GM21423 (cell line): ENCODE measurements at regions not wholly inside any gene's neighbourhood (a gene's known extent, or its start where the extent isn't known, plus 50 kb on each side); places are given as distances from the start of the nearest gene placed in this dataset.
"Not testable (repeated sequence)": the region's sequence is repeated elsewhere in the genome, so short reads cannot be mapped to it uniquely, and the experiment has no call there.

Source experiments
- ATAC-seq: cut with Tn5 transposase; IDR thresholded peaks from one replicate; pipeline ENCODE4 v1.9.1; 2021; ENCODE audit warnings: mild to moderate bottlenecking, moderate library complexity; ENCODE audit not compliant: unreplicated experiment

- ATAC-seq = peak; percentile 93
Observed at GRCh38 chr4:130043732-130044160, 947.8 kb downstream of the C4orf33 start.

GRCh38 chr4:130044788-130045531 lies 949.0 kb downstream of the C4orf33 start:
- ATAC-seq = peak; percentile 29

GRCh38 chr4:130053723-130054122 lies 957.8 kb downstream of the C4orf33 start:
- ATAC-seq = no peak

DNA sequence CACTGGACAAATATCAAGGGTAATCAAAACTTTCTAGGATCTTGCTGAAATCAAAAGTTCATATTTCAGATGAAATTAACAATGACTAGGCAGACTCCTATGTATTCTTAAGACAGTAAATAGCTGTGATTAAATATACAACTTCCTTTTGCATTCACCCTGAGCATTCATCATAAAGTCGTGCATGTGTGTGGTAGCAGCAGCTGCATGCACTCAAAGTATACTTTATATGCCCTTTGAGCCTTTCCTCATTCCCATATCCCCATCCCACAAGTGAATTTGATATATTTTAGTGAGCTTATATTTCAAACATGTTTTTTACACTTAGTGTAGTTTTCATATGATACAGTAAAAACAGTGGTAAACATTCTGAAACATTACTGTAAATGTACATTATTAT lies 959.0 kb downstream of the C4orf33 start:
- ATAC-seq = no peak

DNA sequence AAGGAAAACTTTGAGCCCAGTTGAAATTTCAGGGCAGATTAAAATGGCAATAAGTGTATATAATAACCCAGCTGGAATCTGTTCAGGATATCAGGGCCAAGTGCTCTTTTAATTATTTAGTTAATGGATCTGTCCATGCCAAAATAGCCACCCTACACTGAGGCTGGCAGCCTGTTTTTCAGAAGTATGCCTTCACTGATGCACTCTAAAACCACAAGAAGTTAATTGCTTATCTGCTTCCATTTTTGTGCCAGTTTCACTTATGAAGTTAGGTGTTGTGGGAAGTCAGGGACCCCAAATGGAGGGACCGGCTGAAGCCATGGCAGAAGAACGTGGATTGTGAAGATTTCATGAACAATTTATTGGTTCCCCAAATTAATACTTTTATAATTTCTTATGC lies 960.3 kb downstream of the C4orf33 start:
- ATAC-seq = peak; percentile 62

GRCh38 chr4:130064471-130064870 lies 968.5 kb downstream of the C4orf33 start:
- no peak for ATAC-seq

DNA sequence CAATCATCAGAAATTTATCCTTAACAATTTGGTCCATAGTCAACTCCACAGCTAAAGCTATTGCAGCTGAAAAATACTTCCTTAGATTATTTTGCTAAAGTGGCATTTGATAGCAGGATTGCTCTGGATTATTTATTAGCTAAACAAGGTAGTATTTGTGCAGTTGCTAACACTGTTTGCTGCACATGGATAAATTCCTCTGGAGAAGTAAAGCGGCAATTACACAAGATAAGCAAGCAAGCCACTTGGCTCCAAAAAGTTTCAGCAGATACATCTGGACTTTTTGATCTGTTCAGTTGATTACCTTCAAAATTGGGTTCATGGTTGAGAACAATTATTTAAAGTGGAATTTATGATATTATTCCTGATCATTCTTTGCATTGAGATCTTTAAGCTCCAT lies 971.5 kb downstream of the C4orf33 start:
- no peak for ATAC-seq

DNA sequence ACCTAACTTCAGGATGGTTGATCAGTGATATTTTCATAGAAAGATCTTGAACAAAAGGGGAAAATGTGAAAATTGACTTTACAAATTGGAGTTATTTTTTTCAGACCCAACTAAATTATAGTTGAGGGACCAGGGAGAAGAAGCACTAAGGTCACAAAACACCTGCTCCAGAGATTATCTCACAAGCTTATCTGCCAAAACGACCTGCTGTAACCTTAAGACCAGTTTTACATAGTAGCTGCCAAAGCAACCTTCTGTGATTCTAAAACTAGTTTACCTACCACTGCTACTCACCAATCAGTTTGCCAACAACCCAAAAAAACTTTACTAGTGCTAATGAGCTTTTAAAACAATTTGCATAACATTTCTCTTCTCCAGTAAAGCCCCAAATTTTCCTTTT lies 972.1 kb downstream of the C4orf33 start:
- ATAC-seq = no peak

GRCh38 chr4:130071746-130072145 lies 975.8 kb downstream of the C4orf33 start:
- no peak for ATAC-seq

DNA sequence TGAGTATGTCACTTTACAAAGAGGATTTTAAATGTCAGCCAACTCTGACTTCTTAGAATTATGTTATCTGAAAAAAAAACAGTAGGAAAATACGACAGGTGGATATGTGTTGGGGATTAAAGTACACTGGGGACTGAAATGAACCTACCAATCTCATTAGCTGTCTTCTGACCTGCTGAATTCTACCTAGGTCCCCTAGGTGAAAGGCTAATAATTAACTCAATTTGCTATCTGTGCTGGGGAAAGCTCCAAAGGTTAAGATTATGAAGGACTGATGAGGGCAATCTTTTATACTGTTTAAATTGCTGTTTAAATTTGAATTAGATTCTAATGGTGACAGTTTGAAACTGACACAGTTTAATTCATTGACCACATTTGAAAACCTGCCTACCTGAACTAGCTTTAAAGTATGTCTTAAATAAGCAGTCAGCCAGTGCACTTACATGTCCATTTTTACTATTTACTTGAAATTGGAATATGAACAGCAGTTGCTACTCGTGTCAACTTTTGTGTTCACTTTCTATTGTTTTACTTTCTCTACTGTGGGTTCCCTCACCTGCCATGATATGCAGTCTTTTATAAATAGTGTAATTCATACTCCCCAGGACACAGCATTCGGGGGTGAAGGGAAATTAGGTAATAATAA lies 977.3 kb downstream of the C4orf33 start:
- no peak for ATAC-seq

DNA sequence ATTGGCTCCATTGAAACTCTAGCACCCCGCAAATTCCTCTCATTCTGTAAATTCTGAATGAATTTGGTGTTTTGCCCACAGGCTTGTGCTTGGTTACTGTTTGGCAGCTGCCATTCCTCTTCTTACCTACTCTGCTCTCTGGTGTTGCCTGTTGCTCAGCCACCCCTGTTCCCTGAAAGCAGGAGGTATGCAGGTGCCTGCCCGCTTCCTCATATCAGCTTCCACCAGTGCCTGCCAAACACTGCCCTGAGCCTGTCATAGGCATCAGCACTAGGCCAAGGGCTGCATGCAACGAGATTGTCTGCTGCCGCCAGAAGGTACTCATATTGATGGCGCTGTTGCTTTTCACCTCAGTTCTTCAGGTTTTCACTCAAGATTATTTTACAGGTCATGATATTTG lies 978.1 kb downstream of the C4orf33 start:
- no peak for ATAC-seq

DNA sequence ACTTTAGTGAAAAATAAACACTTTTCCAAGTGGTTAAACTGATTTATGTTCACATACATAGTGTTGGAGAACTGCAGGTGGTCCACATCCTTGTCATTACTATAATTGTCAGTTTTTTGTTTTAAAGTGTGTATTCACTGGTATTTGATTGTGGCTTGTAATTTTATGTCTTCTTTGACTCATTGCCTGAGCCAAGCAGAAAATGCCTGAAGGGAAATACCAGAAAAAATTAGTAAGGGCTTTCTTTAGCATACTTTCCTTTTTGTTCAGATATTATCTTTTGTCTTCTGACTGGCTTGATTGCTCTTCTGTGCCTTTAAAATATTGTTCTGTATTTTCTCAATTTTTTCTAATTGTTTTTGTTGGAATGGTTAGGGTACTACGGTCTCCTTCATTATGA lies 981.3 kb downstream of the C4orf33 start:
- no peak for ATAC-seq

GRCh38 chr4:130079027-130079426 lies 983.1 kb downstream of the C4orf33 start:
- ATAC-seq = not testable (repeated sequence)

DNA sequence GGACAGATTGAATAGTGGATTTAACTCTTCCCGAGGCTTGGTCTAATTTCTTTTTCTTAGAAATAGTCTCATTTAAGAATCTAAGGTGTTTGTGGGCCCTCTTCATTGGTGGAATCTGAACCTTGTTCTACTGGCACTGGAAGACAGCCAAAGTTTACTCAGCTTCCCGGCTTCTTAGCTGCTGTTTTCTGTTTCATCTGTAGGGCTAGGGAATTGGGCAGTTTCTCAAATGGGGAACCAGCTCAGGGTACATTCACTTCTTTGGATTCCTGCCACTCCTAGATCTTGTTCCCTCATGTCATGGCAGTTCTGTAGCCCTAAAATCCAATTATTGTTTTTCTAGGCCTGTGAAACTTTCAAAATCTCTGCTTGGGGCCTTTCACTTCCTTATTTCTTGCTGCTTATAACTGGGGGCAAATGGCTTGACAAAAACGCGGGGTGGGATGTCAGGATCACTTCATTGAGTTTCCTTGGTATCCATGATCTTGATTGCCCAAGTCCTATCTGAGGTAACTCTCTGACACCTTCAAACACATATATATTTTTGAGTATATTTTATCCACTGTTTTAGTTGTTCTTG lies 985.0 kb downstream of the C4orf33 start:
- no peak for ATAC-seq

DNA sequence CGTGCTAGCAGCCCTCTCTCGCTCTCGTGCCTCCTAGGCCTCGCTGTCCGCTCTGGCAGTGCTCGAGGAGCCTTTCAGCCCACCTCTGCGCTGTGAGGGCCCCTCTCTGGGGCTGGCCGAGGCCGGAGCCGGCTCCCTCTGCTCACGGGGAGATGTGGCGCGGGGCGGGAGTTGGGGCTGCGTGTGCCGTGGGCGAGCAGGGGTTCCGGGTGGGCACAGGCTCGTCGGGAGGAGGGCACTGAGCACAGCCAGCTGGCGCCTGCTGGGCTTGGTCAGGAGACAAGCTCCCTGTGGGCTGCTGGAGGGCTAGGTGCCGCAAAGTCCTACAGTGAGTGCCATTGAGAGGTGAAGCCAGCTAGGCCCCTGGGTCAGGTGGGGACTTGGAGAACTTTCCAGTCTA lies 994.5 kb downstream of the C4orf33 start:
- ATAC-seq = no peak

DNA sequence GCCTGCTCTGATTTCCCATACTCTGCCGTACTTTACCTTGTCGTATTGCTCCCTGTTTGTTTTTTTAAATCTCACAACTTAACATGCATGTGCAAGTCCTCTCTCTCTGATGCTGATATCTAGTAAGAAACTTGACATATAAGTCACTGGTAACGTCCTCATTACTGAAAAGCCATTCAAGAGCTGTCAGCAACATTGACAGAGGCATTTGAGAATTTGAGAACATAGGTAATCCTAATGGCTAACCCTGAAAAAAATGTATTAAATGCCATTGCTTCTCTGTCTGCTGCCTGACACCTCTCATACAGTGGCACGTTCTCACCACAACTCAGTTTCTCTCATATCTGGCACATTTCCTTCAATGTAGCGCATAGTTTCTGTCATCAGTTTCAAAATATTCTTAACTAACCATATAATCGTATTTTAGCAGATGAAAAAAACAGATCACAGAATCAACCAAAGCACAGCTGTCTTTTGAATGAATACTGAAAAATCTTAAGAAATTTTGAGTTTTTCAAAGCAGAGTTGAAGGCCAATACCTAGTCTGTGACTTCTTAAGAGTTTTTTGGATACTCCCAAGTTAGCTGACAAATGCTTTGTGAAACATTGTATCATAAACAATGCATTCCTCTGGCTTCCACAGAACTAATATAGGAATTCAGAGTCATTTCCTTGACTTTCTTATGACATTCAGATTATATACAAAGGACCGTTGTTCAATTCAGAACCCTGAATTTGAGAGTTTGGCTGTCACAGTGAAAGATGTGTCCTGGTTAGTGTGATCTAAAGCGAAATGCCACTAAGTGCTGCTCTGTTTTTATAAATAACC lies 996.4 kb downstream of the C4orf33 start:
- no peak for ATAC-seq

GRCh38 chr4:130099105-130099504 lies 1003.2 kb downstream of the C4orf33 start:
- ATAC-seq = no peak

GRCh38 chr4:130110189-130110588 lies 1014.2 kb downstream of the C4orf33 start:
- ATAC-seq = no peak

- no peak for ATAC-seq
Observed at GRCh38 chr4:130110770-130111169, 1014.8 kb downstream of the C4orf33 start.

DNA sequence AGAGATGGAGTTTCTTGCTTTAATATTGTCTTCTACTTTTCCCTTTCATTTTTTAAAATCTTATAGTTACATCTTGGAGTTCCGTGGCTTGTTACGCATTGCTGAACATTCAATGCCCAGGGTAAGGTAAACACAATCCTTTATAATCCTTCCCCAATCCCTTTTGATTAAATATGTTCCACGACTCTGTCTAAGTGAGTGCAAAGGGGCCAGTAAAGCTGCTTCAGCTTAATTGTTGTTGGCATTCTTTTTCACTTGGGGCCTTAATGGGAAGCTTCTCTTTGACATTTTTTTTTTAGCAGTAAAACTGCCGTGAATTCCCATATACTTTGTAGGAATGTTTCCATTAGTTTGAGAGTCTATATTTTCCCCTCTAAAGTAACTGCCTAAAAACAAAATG lies 1028.1 kb downstream of the C4orf33 start:
- no peak for ATAC-seq

DNA sequence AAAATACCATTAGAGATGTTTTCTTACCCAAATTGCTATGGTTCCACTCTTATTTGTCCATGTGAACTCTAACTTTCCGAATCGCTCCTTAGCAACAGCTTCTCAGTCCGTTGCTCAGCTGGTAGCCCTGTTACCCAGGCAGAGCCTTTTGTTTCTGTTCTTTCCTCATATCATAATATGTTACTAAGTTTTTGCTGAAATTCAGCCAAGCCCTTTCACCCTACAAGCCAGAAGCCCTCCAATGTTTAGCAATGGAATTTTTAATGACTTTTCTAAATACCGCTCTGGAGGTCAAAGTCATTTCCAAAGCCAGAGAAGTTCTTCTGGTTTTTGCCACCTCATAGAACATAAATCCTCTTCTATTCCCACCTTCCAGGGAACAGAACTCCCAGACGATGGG lies 1029.5 kb downstream of the C4orf33 start:
- ATAC-seq = no peak
